GM12878 (cell line): ENCODE measurements at regions not wholly inside any gene's neighbourhood (a gene's known extent, or its start where the extent isn't known, plus 50 kb on each side); places are given as distances from the start of the nearest gene placed in this dataset.

Source experiments
- ATF3 ChIP-seq: IDR thresholded peaks from 2 replicates; pipeline ENCODE4 v1.6.1; 2011; ENCODE audit warnings: low read depth, mild to moderate bottlenecking, low read length, moderate library complexity, borderline replicate concordance; ENCODE audit errors: extremely low read depth
- ATF7 ChIP-seq: fragments of 450-650 bp; IDR thresholded peaks from 2 replicates; pipeline ENCODE4 v1.6.1; 2016; ENCODE audit warnings: low read depth, mild to moderate bottlenecking
- CEBPB ChIP-seq, 2 experiments: fragments of 150-350 bp in 1 of 2; IDR thresholded peaks; 2 replicates each; pipeline ENCODE4 v1.6.1; 2012 to 2014; ENCODE audit warnings: low read depth in 2 of 2, low read length in 2 of 2, borderline replicate concordance in 1 of 2, inconsistent platforms in 1 of 2
- CEBPZ ChIP-seq: fragments of 150-350 bp; IDR thresholded peaks from 2 replicates; pipeline ENCODE4 v1.6.1; 2016; ENCODE audit warnings: low read depth, low read length
- JUNB ChIP-seq: IDR thresholded peaks from 2 replicates; pipeline ENCODE4 v1.6.1; 2016; ENCODE audit warnings: antibody characterized with exemption, mild to moderate bottlenecking
- JUND ChIP-seq: IDR thresholded peaks from 2 replicates; pipeline ENCODE4 v1.6.1; 2012; ENCODE audit warnings: low read depth, mild to moderate bottlenecking, low read length, improper control_type of control experiment, moderate library complexity
- POLR2A ChIP-seq: IDR thresholded peaks from 2 replicates; pipeline ENCODE4 v1.6.1; 2011; ENCODE audit warnings: low read depth, mild to moderate bottlenecking, low read length
- SMAD1 ChIP-seq: fragments of 450-650 bp; IDR thresholded peaks from 2 replicates; pipeline ENCODE4 v1.6.1; 2018; ENCODE audit warnings: mild to moderate bottlenecking, low read depth; ENCODE audit not compliant: partially characterized antibody
- YY1 ChIP-seq: IDR thresholded peaks from 2 replicates; pipeline ENCODE4 v1.6.1; 2011; ENCODE audit warnings: low read depth, mild to moderate bottlenecking, low read length
- ZNF592 ChIP-seq: fragments of 450-650 bp; IDR thresholded peaks from 2 replicates; pipeline ENCODE4 v1.6.1; 2017; ENCODE audit warnings: mild to moderate bottlenecking, moderate library complexity
- TF ChIP-seq, protein P1 (sequence below): fragments of 450-650 bp; formaldehyde crosslinking; IDR thresholded peaks from 2 replicates; pipeline ENCODE4 v1.5.0; 2022; ENCODE audit warnings: mild to moderate bottlenecking, missing genetic modification characterization

DNA sequence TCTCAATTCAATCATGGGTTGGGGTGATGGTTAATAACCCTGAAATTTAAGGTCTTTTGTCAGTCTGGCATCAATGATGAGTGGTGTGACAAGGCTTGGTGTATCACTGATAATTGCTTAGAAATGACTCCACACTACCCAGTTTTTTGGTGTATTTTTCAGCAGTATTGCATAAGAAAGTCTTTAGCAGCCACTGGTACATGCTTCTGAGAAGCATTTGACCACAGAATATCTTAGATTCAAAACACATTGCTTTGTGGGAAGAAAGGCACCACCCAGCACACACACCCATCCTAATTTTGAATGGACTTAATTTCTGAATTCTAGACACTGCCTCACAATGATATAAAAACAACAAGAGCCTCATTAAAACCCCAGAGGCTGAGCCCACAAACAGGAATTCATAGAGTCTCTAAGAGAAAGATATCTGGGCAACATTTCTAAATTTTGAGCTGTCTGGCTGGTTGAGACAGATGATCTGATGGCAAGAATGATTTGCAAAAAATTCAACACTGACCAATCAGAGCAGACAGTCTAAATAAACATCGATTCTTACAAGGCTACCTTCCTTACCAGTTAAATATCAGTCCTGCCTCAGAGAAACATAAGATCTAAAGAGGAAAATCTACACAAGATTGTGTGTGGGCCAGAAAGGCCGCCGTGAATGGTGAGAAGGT is 114.7 kb upstream of the CYP1B1 start:
- TF ChIP-seq YY1, result no peak
- no peak for TF ChIP-seq POLR2A
- no peak for TF ChIP-seq ATF7
- TF ChIP-seq JUND, result no peak
- TF ChIP-seq, protein P1, sequence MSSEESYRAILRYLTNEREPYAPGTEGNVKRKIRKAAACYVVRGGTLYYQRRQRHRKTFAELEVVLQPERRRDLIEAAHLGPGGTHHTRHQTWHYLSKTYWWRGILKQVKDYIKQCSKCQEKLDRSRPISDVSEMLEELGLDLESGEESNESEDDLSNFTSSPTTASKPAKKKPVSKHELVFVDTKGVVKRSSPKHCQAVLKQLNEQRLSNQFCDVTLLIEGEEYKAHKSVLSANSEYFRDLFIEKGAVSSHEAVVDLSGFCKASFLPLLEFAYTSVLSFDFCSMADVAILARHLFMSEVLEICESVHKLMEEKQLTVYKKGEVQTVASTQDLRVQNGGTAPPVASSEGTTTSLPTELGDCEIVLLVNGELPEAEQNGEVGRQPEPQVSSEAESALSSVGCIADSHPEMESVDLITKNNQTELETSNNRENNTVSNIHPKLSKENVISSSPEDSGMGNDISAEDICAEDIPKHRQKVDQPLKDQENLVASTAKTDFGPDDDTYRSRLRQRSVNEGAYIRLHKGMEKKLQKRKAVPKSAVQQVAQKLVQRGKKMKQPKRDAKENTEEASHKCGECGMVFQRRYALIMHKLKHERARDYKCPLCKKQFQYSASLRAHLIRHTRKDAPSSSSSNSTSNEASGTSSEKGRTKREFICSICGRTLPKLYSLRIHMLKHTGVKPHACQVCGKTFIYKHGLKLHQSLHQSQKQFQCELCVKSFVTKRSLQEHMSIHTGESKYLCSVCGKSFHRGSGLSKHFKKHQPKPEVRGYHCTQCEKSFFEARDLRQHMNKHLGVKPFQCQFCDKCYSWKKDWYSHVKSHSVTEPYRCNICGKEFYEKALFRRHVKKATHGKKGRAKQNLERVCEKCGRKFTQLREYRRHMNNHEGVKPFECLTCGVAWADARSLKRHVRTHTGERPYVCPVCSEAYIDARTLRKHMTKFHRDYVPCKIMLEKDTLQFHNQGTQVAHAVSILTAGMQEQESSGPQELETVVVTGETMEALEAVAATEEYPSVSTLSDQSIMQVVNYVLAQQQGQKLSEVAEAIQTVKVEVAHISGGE (CRISPR knock-in tag), result no peak
- TF ChIP-seq CEBPZ, result no peak
- TF ChIP-seq JUNB, result no peak
- no peak for TF ChIP-seq ZNF592
- no peak for TF ChIP-seq ATF3
- no peak for TF ChIP-seq CEBPB (IDR thresholded peaks at IDR 0.05; ENCODE audit: borderline replicate concordance in 1 of 2, low read depth in 2 of 2, low read length in 2 of 2)
- TF ChIP-seq SMAD1, result no peak
